ENCODE measurements at regions not wholly inside any gene's neighbourhood (a gene's known extent, or its start where the extent isn't known, plus 50 kb on each side); places are given as distances from the start of the nearest gene placed in this dataset.

GRCh38 chr11:45025716-45026492 lies 75.2 kb upstream of the TP53I11 start:
- no peak overlapping the region for H2AFZ ChIP-seq (ENCODE audit: low read length)
- no peaks in the 10 kb centered on the region for H4K20me1 ChIP-seq (ENCODE audit: insufficient read depth, low read length)
- H3K9me2 ChIP-seq (ENCODE audit: low read depth, low read length): no peaks in the 10 kb centered on the region
- H3K4me3 ChIP-seq (ENCODE audit: low read depth, low read length, poor library complexity, severe bottlenecking): no peak overlapping the region
- no peaks in the 10 kb centered on the region for H3K36me3 ChIP-seq (ENCODE audit: insufficient read depth, low read length)
- H3K4me2 ChIP-seq (ENCODE audit: low read length): no peak overlapping the region
- TF ChIP-seq EZH2 (IDR thresholded peaks at IDR 0.05; ENCODE audit: borderline replicate concordance, low read length): no peak
- no peak for TF ChIP-seq CTCF (IDR thresholded peaks at IDR 0.05; ENCODE audit: low read length)
- H3K27me3 ChIP-seq (ENCODE audit: insufficient read depth, low read length): peaks cover under 1% of the 10 kb centered on the region; the same call in 1 of the 2 replicates
- H3F3A ChIP-seq (ENCODE audit: insufficient read depth, low read length): no peaks in the 10 kb centered on the region
- no peaks in the 10 kb centered on the region for H3K9me3 ChIP-seq (ENCODE audit: low read length)
- no peaks in the 10 kb centered on the region for H3K79me2 ChIP-seq (ENCODE audit: insufficient read depth, low read length)
- no peak overlapping the region for H3K9ac ChIP-seq (ENCODE audit: low read length)
- no peak overlapping the region for H3K27ac ChIP-seq (ENCODE audit: low read depth, low read length, poor library complexity, severe bottlenecking)
- H3K4me1 ChIP-seq (ENCODE audit: insufficient read depth, low read length, severe bottlenecking): no peaks in the 10 kb centered on the region

GRCh38 chr11:45026835-45027234 lies 76.2 kb upstream of the TP53I11 start:
- no peaks in the 10 kb centered on the region for H3K9me2 ChIP-seq (ENCODE audit: low read depth, low read length)
- H3K27ac ChIP-seq (ENCODE audit: low read depth, low read length, poor library complexity, severe bottlenecking): no peak overlapping the region
- no peak overlapping the region for H3K4me3 ChIP-seq (ENCODE audit: low read depth, low read length, poor library complexity, severe bottlenecking)
- H3K9me3 ChIP-seq (ENCODE audit: low read length): peaks cover 2% of the 10 kb centered on the region; the same call in 1 of the 2 replicates
- H3K4me1 ChIP-seq (ENCODE audit: insufficient read depth, low read length, severe bottlenecking): no peaks in the 10 kb centered on the region
- H3K36me3 ChIP-seq (ENCODE audit: insufficient read depth, low read length): no peaks in the 10 kb centered on the region
- H3K4me2 ChIP-seq (ENCODE audit: low read length): no peak overlapping the region
- H3F3A ChIP-seq (ENCODE audit: insufficient read depth, low read length): no peaks in the 10 kb centered on the region
- H4K20me1 ChIP-seq (ENCODE audit: insufficient read depth, low read length): no peaks in the 10 kb centered on the region
- H3K27me3 ChIP-seq (ENCODE audit: insufficient read depth, low read length): peaks cover 5% of the 10 kb centered on the region; the same call in 1 of the 2 replicates
- H3K79me2 ChIP-seq (ENCODE audit: insufficient read depth, low read length): no peaks in the 10 kb centered on the region
- H3K9ac ChIP-seq (ENCODE audit: low read length): no peak overlapping the region
- no peak for TF ChIP-seq EZH2 (IDR thresholded peaks at IDR 0.05; ENCODE audit: borderline replicate concordance, low read length)
- TF ChIP-seq CTCF (IDR thresholded peaks at IDR 0.05; ENCODE audit: low read length): no peak
- H2AFZ ChIP-seq (ENCODE audit: low read length): no peak overlapping the region

- Histone ChIP-seq H3K27ac (ENCODE audit: low read depth, low read length, poor library complexity, severe bottlenecking) (no peak overlapping the region), H3K9ac (ENCODE audit: low read length) (no peak overlapping the region), H3K4me2 (ENCODE audit: low read length) (no peak overlapping the region), H3K36me3 (ENCODE audit: insufficient read depth, low read length) (no peaks in the 10 kb centered on the region), H3K27me3 (ENCODE audit: insufficient read depth, low read length) (peaks cover 5% of the 10 kb centered on the region; the same call in 1 of the 2 replicates), H3K4me1 (ENCODE audit: insufficient read depth, low read length, severe bottlenecking) (peaks cover under 1% of the 10 kb centered on the region), H4K20me1 (ENCODE audit: insufficient read depth, low read length) (no peaks in the 10 kb centered on the region), H3K9me2 (ENCODE audit: low read depth, low read length) (no peaks in the 10 kb centered on the region), H3K4me3 (ENCODE audit: low read depth, low read length, poor library complexity, severe bottlenecking) (no peak overlapping the region), H3F3A (ENCODE audit: insufficient read depth, low read length) (no peaks in the 10 kb centered on the region), H2AFZ (ENCODE audit: low read length) (no peak overlapping the region), H3K79me2 (ENCODE audit: insufficient read depth, low read length) (no peaks in the 10 kb centered on the region), H3K9me3 (ENCODE audit: low read length) (peaks cover 4% of the 10 kb centered on the region; the same call in 1 of the 2 replicates)
- TF ChIP-seq EZH2 (IDR thresholded peaks at IDR 0.05; ENCODE audit: borderline replicate concordance, low read length): no peak
- TF ChIP-seq CTCF (IDR thresholded peaks at IDR 0.05; ENCODE audit: low read length): no peak
Observed at GRCh38 chr11:45027312-45027711, 76.6 kb upstream of the TP53I11 start.
